Esophagus muscularis mucosa (tissue), 4 donors: ENCODE measurements at regions not wholly inside any gene's neighbourhood (a gene's known extent, or its start where the extent isn't known, plus 50 kb on each side); places are given as distances from the start of the nearest gene placed in this dataset.

Source experiments
- DNase-seq: peaks from one replicate; pipeline ENCODE4 v3.0.0-alpha.2; 2017; ENCODE audit errors: extremely low spot score
- H3K27ac ChIP-seq, 4 donors: fragments of 200-600 bp; sonication (generic); replicated peaks in 1 of 4; 1 replicate in 3 of 4; 2 replicates in 1 of 4; pipeline ENCODE4 v1.5.1; 2016 to 2019; ENCODE audit warnings: mild to moderate bottlenecking in 1 of 4
- H3K27me3 ChIP-seq, 4 donors: fragments of 200-600 bp; sonication (generic); one replicate each; pipeline versions ENCODE4 v1.5.1 to v1.6.0; 2016 to 2019
- H3K36me3 ChIP-seq, 4 donors: fragments of 200-600 bp; sonication (generic); one replicate each; pipeline ENCODE4 v1.5.1; 2016 to 2019
- H3K4me1 ChIP-seq, 4 donors: fragments of 200-600 bp; sonication (generic); one replicate each; pipeline ENCODE4 v1.5.1; 2016 to 2019
- H3K4me3 ChIP-seq, 4 donors: fragments of 200-600 bp; sonication (generic); 1 replicate in 2 of 4; 2 replicates in 2 of 4; pipeline ENCODE4 v1.5.1; 2016 to 2019; ENCODE audit warnings: mild to moderate bottlenecking in 4 of 4, moderate library complexity in 1 of 4
- H3K9me3 ChIP-seq, 4 donors: fragments of 200-600 bp; sonication (generic); 1 replicate in 3 of 4; 2 replicates in 1 of 4; pipeline ENCODE4 v1.5.1; 2016 to 2019
- EP300 ChIP-seq: sonication (generic); formaldehyde crosslinking; IDR thresholded peaks from one replicate; pipeline ENCODE4 v1.6.1; 2017; ENCODE audit warnings: antibody characterized with exemption
- POLR2A ChIP-seq: fragments of 450-650 bp; IDR thresholded peaks from one replicate; pipeline ENCODE4 v1.6.1; 2017; ENCODE audit warnings: antibody characterized with exemption, moderate library complexity, mild to moderate bottlenecking, low read depth
- POLR2AphosphoS5 ChIP-seq, 2 donors: sonication (generic); formaldehyde crosslinking; IDR thresholded peaks; one replicate each; pipeline ENCODE4 v1.6.1; 2017; ENCODE audit warnings: antibody characterized with exemption in 2 of 2
- WGBS: methylation state at CpG from one replicate; pipeline ENCODE4 v1.1.5; 2018; 5-methylcytosine and 5-hydroxymethylcytosine counted together
- intact Hi-C: fragments of 100-400 bp; cut with DNase I; formaldehyde crosslinking; loops from one replicate; pipeline ENCODE4 v1.15.1; 2023
- TF ChIP-seq, protein P1 (sequence below), 3 experiments: fragments of 200-600 bp in 2 of 3; fragments of 450-650 bp in 1 of 3; sonication (generic) in 2 of 3; IDR thresholded peaks; one replicate each; pipeline ENCODE4 v1.5.1; 2017 to 2019; ENCODE audit warnings: antibody characterized with exemption in 3 of 3, mild to moderate bottlenecking in 2 of 3, moderate library complexity in 1 of 3

DNA sequence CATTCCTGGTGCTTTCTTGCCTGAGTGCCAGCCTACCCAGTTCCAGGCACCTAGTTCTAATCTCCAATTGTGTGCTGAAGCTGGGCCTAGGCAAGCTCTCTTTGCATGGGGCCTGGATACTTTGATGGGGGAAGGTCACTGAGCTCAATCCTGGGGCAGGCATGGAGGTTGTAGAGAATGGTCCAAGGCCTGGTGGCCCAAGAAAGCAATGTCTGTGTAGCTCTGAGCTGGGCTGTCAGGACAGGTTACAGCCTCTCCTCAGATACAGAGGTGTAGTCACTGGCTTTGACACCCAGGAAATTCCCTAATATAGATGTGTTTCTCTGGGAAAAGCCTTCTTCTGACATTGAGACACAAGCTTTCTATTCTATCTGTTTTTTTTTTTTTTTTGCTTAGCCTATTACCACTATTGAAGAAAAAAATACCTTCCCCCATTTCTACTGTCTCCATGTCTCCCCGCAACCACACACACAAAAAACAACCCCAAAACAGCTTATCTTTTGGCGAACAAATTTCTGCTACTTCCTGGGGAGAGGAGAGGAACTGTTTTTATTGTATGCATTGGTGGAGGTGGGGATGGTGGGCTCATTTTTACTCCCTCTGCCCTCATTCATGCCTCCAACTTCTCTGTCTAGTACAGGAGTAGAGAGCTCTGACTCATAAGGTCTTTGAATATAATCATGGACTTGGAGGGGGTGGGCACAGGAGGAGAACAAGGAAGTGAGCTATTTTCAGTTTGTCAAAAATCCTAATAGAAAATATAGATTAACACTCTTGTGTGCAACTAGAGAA lies 66.7 kb upstream of the DHX15 start:
- DNase-seq: no peak
- Histone ChIP-seq H3K9me3 (no peaks in the 10 kb centered on the region), H3K36me3 (no peaks in the 10 kb centered on the region), H3K27ac (no peak overlapping the region), H3K27me3 (no peaks in the 10 kb centered on the region), H3K4me1 (peaks cover 0 to 5% (median 3%) of the 10 kb centered on the region in 4 donors), H3K4me3 (no peak overlapping the region)
- no peak for TF ChIP-seq POLR2A
- TF ChIP-seq, protein P1, sequence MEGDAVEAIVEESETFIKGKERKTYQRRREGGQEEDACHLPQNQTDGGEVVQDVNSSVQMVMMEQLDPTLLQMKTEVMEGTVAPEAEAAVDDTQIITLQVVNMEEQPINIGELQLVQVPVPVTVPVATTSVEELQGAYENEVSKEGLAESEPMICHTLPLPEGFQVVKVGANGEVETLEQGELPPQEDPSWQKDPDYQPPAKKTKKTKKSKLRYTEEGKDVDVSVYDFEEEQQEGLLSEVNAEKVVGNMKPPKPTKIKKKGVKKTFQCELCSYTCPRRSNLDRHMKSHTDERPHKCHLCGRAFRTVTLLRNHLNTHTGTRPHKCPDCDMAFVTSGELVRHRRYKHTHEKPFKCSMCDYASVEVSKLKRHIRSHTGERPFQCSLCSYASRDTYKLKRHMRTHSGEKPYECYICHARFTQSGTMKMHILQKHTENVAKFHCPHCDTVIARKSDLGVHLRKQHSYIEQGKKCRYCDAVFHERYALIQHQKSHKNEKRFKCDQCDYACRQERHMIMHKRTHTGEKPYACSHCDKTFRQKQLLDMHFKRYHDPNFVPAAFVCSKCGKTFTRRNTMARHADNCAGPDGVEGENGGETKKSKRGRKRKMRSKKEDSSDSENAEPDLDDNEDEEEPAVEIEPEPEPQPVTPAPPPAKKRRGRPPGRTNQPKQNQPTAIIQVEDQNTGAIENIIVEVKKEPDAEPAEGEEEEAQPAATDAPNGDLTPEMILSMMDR (IDR thresholded peaks at IDR 0.05): no peak
- no peak for TF ChIP-seq EP300
- TF ChIP-seq POLR2AphosphoS5 (IDR thresholded peaks at IDR 0.05): no peak
- WGBS: 75% methylated on average over 2 of the region's 2 CpGs
- intact Hi-C loops: no loop called here

- intact Hi-C loops: no loop called here
- no peaks in the 10 kb centered on the region for H3K27me3 ChIP-seq
- peaks cover 0 to 13% (median 8%) of the 10 kb centered on the region in 4 donors for H3K4me1 ChIP-seq
- no peak overlapping the region for H3K27ac ChIP-seq
- 75% methylated on average over 3 of the region's 3 CpGs for WGBS
- H3K9me3 ChIP-seq: no peaks in the 10 kb centered on the region
- H3K4me3 ChIP-seq: no peak overlapping the region
- no peak for DNase-seq
- H3K36me3 ChIP-seq: no peaks in the 10 kb centered on the region
- TF ChIP-seq POLR2A (no peak), POLR2AphosphoS5 (IDR thresholded peaks at IDR 0.05) (no peak), EP300 (no peak)
- TF ChIP-seq, protein P1 (IDR thresholded peaks at IDR 0.05): no peak
Observed at GRCh38 chr4:24655326-24655725, 71.0 kb upstream of the DHX15 start.

DNA sequence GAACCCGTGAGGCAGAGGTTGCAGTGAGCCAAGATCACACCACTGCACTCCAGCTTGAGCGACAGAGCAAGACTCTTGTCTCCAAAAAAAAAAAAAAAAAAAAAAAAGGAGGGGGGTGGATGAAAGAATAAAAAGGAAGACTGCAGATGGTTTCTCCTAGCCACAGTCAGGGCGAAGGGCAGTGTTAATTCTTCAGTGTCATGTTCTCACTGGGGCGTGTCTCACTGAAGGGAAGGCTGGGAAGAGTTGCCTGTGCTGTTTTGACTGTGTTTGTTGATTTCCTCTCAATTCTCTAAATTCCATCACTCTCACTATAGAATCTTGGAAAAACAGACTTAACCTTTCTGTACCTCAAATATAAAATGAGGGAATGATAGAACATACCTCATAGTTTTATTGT lies 71.6 kb upstream of the DHX15 start:
- intact Hi-C loops: no loop called here
- Histone ChIP-seq H3K4me3 (no peak overlapping the region), H3K4me1 (peaks cover 0 to 13% (median 8%) of the 10 kb centered on the region in 4 donors), H3K36me3 (no peaks in the 10 kb centered on the region), H3K9me3 (no peaks in the 10 kb centered on the region), H3K27ac (no peak overlapping the region), H3K27me3 (no peaks in the 10 kb centered on the region)
- no peak for DNase-seq
- TF ChIP-seq, protein P1 (IDR thresholded peaks at IDR 0.05): no peak
- TF ChIP-seq EP300: no peak
- no peak for TF ChIP-seq POLR2AphosphoS5 (IDR thresholded peaks at IDR 0.05)
- TF ChIP-seq POLR2A: no peak
- 62% methylated on average over 4 of the region's 4 CpGs for WGBS

DNA sequence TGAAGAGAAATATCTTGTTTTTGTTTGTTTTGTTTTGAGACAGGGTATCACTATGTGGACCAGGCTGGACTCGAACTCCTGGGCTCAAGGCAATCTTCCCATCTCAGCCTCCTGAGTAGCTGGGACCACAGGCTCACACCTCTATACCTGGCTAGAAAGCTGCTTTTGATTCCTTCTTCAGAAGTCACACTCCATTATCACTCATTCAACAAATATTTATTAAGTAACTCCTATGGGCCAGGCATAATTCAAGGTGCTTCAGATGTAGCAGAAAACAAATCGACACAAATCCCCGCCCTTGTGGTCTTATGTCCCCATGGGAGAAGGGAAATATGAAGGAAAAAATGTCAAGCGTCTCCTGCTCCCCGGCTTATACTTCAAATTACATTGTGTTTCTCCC lies 72.6 kb upstream of the DHX15 start:
- DNase-seq: no peak
- no peaks in the 10 kb centered on the region for H3K9me3 ChIP-seq
- peaks cover 0 to 13% (median 8%) of the 10 kb centered on the region in 4 donors for H3K4me1 ChIP-seq
- H3K27me3 ChIP-seq: no peaks in the 10 kb centered on the region
- TF ChIP-seq, protein P1 (IDR thresholded peaks at IDR 0.05): no peak
- TF ChIP-seq POLR2AphosphoS5 (IDR thresholded peaks at IDR 0.05): no peak
- TF ChIP-seq POLR2A: no peak
- no peak for TF ChIP-seq EP300
- H3K4me3 ChIP-seq: no peak overlapping the region
- 95% methylated on average over 5 of the region's 5 CpGs for WGBS
- intact Hi-C loops: no loop called here
- H3K27ac ChIP-seq: no peak overlapping the region
- H3K36me3 ChIP-seq: no peaks in the 10 kb centered on the region
